Tibial nerve (tissue), 4 donors: ENCODE measurements at regions not wholly inside any gene's neighbourhood (a gene's known extent, or its start where the extent isn't known, plus 50 kb on each side); places are given as distances from the start of the nearest gene placed in this dataset.

Source experiments
- EP300 ChIP-seq, 2 donors: sonication (generic); formaldehyde crosslinking; IDR thresholded peaks; one replicate each; pipeline ENCODE4 v1.6.1; 2017; ENCODE audit warnings: antibody characterized with exemption in 2 of 2, mild to moderate bottlenecking in 1 of 2
- POLR2A ChIP-seq, 2 donors: fragments of 450-650 bp; IDR thresholded peaks; one replicate each; pipeline ENCODE4 v1.6.1; 2017; ENCODE audit warnings: antibody characterized with exemption in 2 of 2, mild to moderate bottlenecking in 2 of 2, moderate library complexity in 2 of 2
- TF ChIP-seq, protein P1 (sequence below), 5 experiments: fragments of 200-600 bp in 3 of 5; fragments of 450-650 bp in 2 of 5; sonication (generic) in 3 of 5; IDR thresholded peaks; one replicate each; pipeline ENCODE4 v1.5.1; 2016 to 2019; ENCODE audit warnings: antibody characterized with exemption in 5 of 5, mild to moderate bottlenecking in 3 of 5, moderate library complexity in 2 of 5

DNA sequence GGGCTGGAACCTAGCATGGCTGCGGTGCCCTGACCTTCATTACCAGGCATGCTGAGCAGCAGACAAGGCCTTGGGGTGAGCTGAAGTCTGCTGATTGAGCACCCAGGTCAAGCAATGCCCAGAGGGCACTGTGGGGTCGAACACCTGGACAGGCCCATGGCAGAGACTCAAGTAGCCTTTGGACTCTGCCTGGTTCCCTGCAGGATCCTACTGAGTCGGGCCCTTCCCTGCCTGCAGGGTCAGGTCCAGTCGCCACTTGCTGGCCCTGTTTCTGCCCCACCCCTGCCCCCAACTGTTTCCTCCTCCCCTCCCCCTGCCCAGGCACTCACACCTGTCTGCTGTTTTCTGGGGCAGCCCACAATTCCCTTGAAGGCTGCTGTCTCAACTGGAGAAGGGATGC is 483.2 kb upstream of the MKI67 start:
- TF ChIP-seq, protein P1, sequence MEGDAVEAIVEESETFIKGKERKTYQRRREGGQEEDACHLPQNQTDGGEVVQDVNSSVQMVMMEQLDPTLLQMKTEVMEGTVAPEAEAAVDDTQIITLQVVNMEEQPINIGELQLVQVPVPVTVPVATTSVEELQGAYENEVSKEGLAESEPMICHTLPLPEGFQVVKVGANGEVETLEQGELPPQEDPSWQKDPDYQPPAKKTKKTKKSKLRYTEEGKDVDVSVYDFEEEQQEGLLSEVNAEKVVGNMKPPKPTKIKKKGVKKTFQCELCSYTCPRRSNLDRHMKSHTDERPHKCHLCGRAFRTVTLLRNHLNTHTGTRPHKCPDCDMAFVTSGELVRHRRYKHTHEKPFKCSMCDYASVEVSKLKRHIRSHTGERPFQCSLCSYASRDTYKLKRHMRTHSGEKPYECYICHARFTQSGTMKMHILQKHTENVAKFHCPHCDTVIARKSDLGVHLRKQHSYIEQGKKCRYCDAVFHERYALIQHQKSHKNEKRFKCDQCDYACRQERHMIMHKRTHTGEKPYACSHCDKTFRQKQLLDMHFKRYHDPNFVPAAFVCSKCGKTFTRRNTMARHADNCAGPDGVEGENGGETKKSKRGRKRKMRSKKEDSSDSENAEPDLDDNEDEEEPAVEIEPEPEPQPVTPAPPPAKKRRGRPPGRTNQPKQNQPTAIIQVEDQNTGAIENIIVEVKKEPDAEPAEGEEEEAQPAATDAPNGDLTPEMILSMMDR (IDR thresholded peaks at IDR 0.05), result no peak
- TF ChIP-seq POLR2A (IDR thresholded peaks at IDR 0.05) (no peak), EP300 (IDR thresholded peaks at IDR 0.05) (no peak)
